Right hindlimb (tissue), 1 donor: ENCODE measurements at regions not wholly inside any gene's neighbourhood (a gene's known extent, or its start where the extent isn't known, plus 50 kb on each side); places are given as distances from the start of the nearest gene placed in this dataset.

ENCODE experiments used
- DNase-seq: peaks from one replicate; pipeline ENCODE4 v3.0.0-alpha.2; 2018

DNA sequence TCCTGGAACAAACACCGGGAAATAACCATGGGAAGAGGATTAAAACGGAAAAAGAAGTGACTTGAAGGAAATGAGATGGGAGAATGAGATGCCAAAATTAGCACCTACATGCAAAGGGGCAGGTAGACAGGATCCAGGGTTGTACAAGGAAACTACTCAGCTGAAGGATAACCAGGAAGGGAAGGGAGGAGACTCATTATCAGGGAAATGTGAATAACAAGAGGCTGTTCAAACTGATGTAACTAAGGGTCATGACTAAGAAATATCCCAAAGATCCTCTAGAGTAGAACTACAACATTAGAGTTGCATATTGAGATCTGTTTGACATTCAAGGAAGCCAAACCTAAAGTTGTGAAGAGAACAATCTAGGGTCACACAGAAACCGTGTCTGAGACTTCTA, 166.2 kb upstream of the SP8 start:
- no peak for DNase-seq

DNA sequence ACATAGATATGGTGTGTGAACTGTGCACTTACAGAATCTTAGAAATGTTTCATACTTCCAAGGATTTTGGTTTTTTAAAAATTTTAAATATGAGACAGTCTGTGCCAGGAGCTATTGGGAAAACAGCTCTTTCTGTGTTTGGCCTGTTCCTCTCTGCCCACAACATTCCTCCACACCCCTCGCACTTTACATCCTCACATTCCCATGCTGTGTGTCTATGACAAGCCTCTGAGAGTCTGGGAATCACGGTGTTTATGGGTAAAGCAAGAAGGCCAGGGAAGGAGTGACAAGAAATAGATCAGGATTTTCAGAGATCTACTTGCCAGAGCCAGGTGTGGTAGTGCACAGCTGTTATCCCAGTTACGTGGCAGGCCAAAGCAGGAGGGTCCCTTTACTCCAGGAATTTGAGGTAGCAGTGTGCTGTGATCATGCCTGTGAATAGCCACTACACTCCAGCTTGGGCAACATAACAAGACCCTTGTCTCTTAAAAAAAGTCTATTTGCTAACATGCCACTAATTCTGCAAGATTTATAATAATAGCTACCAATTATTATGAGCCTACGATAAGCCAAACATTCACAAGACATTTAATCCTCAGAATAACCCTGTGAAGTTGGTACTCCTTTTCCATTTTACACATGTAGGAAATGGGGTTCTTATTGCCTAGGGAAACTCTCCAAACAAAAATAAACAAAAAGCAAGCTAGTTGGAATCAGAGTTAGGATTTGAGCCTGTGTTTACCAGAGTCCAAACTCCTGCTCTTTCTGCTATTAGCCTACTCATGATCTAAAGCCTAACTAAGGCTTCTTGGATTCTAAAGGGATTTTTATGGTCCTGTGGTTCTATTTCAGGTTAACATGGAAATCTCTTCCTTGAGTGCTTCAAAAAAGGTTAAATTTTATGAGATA, 168.3 kb upstream of the SP8 start:
- no peak for DNase-seq

DNA sequence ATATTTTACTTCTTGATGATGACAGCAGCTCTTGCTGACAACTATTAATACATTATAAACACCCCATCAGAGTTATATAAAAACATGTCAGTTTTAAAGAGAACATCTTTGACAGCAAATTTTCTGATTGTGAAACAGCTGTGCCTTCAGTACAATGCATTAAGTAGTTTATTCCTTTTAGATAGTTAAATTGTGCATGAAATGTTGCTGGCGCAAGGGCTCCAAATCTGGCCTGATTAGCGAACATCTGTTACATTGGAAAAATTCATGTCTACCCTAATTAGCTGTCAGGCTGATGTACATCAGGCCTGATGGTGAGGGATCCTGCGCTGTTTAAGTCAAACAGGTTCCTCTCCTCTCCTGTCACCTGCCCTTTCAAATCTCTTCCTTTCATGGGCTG, 171.9 kb upstream of the SP8 start:
- DNase-seq: no peak

DNA sequence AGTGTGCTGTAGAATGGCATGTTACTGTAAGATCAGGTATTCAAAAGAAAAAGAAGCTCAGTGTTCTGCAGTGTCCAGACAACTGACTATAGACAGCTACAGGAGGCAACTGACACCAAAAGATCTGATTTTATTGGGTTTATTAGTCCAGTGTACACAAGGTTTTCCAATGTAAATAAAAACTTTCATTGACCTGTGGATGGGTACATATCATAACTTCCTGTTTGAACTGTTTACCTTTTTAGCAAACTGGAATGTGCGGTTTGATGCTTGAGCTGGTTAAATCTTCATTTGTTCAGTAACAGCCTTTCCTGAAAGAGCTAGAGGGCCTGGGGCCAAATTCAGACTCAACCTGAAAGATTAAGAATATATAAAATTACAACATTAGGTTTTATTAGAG, 172.6 kb upstream of the SP8 start:
- no peak for DNase-seq

DNA sequence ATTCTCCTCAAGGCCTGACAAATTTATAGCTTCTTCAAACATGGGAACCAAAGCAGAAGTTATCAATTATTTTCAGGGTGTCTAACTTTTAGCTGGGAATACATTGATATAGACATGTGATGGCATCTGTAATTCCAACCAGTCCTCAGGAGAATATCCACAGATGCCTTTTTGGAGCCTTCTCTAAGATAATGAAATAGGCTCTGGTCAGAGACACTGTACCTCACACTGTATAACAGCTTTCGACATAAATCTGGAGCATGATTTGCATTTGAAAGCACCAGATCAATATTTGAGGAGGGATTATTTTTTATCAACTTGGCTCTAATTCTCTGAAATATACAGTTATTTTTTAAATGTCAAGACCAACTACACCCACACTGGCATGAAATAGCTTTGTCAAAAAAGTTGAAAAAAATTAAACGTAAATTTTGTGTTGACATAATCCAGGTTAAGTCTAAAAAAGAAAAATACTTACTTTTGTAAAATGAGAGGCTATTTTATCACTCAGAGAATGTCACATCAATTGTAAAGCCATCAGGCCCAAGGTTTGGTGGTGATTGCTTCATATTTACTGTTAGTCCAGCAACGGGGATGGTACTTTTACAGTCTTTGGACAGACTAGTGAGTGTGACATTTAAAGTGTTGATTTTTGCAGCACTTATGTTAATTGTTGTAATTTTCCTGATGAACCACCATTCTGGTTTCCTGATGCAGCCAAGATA, 177.0 kb upstream of the SP8 start:
- DNase-seq: no peak

DNA sequence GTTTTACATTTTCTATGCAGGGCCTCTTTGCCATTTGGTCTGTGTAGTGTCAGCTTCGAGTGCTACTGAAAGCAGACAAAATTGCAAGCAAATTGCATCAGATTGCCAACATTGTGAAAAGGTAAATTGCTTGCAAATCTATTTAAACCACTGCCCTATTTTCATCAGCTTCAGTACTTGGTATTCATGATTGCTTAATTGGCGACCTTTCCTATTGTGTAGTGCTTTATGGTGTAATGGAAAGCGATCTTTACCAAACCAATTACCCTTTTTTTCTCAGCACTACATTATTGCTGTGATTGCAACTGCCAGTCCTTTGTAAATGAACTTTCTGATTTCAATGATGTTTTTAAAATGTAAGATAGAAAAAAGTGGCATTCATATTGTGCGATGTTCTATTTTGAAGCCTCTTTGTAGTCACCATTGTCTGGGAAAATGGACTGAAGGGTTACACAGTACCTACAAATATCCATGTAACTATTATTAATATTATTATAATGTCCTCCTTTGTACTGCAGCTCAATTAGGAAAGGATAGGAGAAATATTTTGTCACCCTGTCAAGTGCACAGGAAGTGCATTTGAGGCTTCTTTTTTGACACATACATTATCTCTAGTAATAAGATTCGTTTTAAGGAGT, 177.7 kb upstream of the SP8 start:
- DNase-seq: no peak

DNA sequence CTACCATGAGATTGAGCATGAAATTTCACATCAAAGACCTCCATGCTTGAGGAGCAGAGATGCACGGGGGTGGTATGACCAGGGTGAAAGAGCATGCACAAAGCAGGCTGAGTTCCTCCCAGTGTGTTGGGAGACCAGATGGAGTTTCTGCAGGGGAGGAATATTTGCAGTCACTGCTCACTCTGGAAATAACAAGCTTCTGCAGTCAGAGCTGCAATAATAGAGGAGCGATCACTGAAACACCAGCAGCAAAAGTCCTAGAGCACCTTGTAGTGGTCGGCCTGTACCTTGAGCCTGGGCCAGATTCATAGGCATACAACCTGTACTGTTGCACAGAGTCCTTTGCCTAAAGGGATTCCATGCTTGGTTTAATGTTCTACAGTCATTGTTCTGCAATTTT, 184.5 kb upstream of the SP8 start:
- DNase-seq: no peak

DNA sequence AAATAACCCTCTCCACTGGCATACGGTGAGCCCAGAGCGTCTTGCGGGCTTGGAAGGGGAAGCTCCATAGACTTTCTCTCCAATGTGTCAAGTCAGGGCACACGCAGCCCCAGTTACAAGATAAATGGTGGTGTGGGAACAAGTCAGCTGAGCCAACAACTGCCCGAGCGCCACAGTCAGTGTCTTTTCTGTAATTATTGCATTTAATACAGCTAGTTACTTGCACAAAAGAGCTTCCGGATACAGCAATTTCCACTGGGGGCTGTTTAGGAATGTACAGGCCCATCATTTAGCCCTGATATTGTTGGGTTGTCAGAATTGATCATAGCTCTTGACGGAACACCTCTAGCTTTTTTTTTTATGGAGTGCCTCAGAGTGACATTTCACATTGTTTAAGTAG, 193.5 kb upstream of the SP8 start:
- DNase-seq: no peak

DNA sequence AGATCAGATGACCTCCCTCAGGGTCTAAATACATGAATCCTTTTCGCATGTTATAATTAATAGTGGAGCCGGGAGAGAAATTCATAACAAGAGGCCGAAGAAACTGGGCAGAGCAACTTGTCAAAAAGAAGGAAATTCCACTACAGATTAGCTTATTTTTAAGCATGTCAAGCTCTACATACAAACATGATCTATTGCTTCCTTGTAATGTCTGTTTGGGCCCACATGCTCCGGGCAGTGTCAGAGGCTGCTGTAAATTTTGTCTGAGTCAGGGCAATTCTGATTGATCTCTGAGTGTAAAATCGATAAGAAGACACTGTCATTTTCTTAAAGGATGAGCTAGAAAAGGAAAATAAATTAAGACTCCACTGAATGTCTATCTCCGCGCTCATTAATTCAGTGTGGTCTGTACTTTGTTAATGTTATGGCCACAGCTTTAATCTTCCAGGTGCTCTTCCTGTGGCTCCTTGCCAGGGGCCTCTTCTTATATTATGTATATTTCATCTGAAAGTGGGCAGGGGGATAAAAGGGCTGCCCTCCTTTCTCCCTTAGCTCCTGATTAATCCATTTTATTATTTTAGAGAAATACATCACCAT, 194.1 kb upstream of the SP8 start:
- no peak for DNase-seq

DNA sequence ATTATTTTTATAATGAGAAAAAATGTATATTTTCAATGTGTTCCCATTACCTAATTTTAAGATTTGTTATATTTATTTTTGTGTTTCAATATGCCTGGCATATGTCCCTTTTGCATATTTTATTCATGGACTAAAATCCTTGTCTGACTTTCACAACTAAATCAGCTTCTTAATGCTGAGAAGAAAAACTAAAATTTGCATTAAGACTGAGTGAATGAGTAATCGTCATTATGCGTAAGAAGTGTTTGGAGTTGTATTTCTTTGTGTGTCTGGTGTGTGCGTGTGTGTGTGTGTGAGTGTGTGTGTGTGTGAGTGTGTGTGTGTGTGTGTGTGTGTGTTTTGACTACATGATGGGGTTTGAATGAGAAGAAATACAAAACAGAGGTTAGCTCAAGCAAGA, 201.7 kb upstream of the SP8 start:
- no peak for DNase-seq

DNA sequence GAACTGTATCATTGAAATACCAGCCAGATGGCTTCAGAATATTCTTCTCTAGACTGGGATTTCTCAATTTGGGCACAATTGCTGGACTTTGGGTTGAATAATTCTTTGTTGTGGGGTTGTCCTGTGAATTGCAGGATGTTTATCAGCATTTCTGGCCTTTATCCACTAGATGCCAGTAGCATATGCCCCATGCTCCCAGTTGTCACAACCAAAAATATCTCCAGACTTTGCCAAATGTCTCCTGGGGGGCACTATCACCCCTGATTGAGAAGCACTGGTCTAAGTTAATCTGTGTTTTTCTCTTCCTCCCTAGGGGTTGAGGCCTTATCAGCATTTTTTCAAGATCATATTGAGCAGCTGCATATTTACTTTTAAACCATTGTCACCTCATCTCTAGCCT, 204.9 kb upstream of the SP8 start:
- DNase-seq: no peak

DNA sequence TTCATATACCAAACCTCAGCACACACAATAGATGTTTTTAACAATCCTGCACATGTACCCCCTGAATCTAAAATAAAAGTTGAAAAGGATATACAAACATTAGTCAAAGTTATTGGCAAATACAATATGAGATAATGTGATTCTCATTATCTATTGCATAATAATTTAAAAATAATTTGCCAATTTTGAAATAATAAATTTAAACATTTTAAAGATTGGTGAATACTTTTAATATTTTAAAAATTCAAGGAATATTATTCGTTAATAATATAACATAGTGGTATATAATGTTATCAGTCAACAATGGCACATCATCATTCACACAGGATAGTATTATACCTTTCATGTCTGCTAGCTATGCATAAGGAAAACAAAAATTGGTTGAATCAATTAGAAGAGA, 207.0 kb upstream of the SP8 start:
- DNase-seq: no peak

DNA sequence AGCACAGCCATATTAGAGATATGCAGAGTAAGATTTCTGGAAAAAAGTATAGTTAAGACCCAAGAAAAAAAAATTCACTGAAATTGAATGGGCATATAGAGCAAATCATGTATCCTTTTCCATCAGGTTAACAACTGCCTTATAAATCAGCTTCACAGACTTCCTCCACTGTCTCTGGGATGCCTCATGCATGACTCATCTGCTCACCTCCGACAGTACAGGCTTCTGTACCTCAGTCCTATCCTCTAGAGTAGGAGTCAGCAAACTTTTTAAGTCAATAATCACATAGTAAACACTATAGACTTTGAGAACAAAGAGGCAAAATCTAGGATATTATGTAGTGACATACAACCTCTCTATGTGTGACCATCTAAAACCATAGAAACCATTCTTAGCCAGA, 211.6 kb upstream of the SP8 start:
- no peak for DNase-seq

DNA sequence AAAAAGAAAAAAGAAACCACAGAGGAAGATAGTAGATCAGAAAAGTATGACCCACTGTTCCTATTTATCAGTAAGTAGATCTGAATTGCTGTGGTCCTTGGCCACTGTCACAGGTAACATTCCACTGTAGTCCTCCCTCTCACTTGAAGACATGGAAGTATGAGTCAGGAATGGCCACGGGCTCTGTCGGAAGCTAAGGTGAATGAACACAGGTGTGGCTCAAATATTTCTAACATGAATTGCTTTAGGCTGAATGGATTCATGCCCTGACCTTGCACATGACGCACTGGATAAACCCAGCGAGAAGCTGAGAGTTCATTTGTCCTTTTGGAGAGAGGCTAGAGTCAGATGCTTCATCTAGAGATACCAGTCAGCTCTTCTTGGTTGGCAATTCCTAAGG, 224.5 kb upstream of the SP8 start:
- DNase-seq: no peak

DNA sequence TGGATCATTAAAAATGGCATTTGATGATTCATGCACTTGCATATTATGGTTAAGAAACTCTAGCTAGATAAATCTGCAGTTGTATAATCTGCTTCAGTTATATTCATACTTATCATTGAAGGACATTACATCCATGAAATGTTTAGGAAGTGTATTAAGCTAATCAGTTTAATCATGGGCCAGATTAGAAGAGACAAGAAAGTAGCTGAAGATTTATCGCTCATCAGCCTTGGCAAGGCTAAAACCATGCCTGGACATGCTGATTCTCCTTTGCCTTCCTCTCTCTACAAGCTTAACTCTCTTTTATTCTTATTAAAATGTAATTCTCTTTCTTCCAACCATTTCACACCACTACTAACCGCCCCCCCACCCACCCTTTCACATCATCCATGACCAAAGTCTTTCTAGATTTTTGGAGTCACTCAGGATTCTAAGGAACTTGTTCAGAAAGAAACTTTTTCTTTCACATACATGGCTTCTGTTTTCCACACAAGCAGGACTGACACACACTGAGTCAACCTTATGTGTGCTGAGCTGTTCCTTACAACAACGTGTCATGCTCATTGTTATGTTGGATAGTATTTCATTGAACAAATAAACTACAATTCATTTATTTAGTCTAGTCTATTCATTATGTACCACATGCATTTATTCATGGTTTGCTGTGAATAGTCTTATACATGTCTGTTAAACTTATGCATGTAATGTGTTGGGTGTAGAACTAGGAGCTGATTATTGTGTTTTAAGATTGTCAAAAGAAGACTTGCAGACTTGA, 227.3 kb upstream of the SP8 start:
- no peak for DNase-seq

DNA sequence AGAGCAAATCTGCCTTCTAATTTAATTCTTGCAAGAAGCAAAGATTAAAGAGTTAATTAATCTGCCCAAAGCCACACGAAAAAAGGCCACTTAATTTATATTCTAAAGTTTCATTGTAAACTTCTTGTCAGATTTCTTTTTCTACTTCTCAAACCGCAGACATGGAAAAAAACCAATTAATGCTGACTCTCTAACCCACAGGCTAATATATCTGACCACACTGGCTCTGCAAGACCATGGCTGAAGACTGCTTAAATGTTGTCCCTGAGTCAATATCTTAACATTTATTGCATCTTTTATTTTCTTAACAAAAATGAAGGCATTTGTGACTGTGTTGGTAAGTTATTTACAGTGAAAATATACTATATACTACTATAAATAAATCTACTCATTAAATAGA, 234.0 kb upstream of the SP8 start:
- no peak for DNase-seq

DNA sequence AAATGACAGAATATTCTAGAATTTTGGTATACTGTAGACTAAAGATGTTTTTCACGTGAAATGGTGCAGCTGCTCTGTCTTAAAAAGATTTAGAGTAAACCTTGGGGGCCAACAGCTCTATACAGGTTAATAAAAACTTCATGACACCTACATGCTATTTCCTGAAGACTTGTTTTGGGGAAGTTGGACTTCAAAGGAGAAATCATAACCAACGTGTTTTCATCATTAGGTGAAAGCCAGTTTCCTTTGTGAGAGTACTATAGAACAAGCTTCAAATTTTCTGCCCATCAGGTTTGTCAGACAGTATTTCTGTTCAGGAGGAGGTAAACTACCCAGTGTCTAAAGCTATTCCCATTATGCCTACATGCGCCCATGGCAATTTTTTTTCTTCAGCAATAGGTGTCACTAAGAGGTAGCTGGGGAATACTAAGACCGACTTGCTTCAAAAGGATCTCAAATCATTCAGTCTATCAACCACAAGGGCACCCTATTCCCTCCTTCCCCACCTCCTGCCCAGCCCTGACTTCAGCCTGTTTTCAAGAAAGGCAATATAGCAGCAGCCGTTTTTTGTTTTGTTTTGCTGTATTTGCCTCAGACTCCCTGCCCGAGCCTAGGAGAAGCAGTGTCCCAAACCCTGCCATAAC, 237.3 kb upstream of the SP8 start:
- no peak for DNase-seq

DNA sequence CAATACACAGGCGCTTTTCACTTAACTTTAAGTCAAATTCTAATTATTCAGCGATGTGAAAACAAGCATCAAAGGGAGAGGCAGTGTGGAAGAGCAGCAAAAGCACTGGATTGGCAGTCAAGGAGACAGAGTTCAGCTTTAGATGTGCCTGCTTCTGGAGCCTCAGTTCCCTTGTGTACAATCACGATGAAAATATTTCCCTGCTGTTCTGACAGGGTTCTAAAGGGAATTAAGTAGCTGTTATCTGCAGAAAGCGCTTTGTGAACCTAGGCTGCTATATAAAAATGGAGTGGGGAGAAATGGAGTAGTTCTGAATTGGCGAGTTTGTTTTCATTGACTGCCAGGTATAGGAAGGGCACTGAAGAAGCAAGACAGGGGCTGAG, 237.8 kb upstream of the SP8 start:
- no peak for DNase-seq

DNA sequence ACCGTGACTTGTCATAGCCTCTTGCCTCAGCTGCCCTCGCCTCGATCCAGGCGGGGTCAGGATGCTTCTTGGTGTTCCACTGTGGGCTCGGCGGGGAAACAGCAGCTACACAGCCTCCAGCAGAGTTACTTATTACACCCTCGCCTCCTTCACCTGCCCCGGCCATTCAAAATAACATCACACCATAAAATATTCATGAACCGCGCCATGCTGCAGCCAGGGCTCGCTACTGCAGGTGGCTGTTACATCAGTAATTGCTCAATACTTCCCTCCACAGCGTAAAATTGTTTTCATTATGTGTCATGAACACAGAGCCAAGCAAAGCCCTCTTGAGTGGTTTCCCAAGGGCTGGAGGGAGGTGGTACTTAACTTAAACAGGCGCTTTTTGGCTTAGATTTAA, 241.5 kb upstream of the SP8 start:
- no peak for DNase-seq

DNA sequence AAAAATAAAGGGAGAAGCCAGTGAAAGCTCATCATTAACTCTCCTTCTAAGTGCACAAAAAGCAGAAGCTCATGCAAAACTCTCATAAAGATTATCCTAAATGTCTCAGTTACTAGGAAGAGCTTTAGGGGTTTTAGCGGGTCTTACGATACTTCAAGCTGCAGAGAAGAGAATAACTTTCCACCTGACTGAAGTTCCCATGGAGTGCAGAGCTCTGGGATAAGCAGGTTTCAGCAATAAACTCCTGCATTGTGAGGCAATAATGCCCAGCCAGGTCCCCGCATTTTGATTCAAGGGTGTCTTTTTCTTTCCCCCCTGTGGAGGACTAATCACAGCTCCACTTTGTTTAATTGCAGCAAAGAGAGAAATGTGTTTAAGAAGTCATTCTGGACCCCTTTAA, 241.9 kb upstream of the SP8 start:
- DNase-seq: no peak

DNA sequence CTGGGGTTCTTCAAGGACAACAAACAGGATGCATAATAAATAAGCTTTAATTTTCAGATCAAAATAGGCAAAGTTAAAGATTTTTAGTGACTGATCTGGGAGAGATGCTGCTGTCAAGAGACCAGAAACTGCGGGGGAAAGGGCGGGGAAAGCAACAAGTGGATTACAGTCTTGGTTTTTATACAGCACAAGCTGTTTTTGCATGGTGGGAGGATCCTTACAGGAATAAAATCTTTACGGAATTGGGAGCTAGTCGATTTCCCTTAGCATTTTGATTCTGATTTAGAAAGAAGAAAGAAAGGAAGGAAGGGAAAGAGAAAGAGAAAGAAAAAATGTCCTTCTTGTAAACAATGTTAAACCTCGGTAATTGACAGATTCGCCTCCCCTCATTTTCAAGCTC, 242.3 kb upstream of the SP8 start:
- no peak for DNase-seq

DNA sequence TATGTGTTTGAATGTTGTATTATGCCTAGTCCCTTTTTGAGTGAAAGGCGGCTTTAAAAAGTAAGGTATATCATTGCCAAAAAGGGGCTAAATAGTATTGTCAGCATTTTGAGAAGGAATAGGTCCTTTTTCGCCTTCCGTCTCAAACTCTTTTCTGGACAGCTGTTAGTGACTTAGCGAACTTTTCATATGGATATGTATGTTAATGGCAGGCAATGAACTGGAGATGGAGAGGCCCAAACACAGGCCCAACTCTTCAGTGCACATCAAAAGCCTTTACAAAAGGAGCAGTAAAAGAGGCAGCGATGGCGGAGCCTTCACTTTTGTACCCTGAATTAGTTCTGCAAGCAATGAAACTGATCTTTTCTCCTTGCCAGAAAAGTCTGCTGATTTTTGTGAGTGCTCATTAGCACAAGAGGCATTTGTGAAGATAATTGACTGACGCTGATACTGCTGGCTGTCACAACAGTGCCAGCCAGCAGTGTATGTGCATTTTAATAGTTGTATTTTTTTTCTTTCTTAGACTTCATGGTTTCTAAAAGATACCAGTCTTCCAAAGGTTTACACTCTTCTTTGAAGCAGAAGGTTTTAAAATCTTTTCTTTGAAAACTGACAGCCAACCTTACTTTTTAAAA, 243.7 kb upstream of the SP8 start:
- DNase-seq: no peak
